Smooth muscle cell (in vitro differentiated cells): ENCODE measurements at regions not wholly inside any gene's neighbourhood (a gene's known extent, or its start where the extent isn't known, plus 50 kb on each side); places are given as distances from the start of the nearest gene placed in this dataset.

Experiments used
- DNase-seq: peaks from one replicate; lab custom pipeline; 2025; ENCODE audit not compliant: unreplicated experiment; lab: John Stamatoyannopoulos, UW
- H2AFZ ChIP-seq: fragments of 200-600 bp; sonication (generic); 2 replicates; pipeline ENCODE4 v1.6.0; 2016; ENCODE audit warnings: antibody characterized with exemption, low read depth, mild to moderate bottlenecking
- H3F3A ChIP-seq: fragments of 200-600 bp; sonication (generic); 2 replicates; pipeline ENCODE4 v1.6.0; 2017; ENCODE audit warnings: antibody characterized with exemption, low read depth
- H3K27ac ChIP-seq: fragments of 200-600 bp; sonication (generic); 2 replicates; pipeline ENCODE4 v1.5.1; 2016; ENCODE audit warnings: low read depth, mild to moderate bottlenecking
- H3K27me3 ChIP-seq: fragments of 200-600 bp; sonication (generic); 2 replicates; pipeline ENCODE4 v1.6.1; 2016; ENCODE audit warnings: low read depth, mild to moderate bottlenecking
- H3K36me3 ChIP-seq: fragments of 200-600 bp; sonication (generic); 2 replicates; pipeline ENCODE4 v1.5.1; 2016; ENCODE audit warnings: low read depth
- H3K4me1 ChIP-seq: fragments of 200-600 bp; sonication (generic); 2 replicates; pipeline ENCODE4 v1.5.1; 2016; ENCODE audit warnings: low read depth
- H3K4me2 ChIP-seq: fragments of 200-600 bp; sonication (generic); 2 replicates; pipeline ENCODE4 v1.6.0; 2016; ENCODE audit warnings: mild to moderate bottlenecking
- H3K4me3 ChIP-seq: fragments of 200-600 bp; sonication (generic); 2 replicates; pipeline ENCODE4 v1.5.1; 2016; ENCODE audit warnings: mild to moderate bottlenecking
- H3K79me2 ChIP-seq: fragments of 200-600 bp; sonication (generic); 2 replicates; pipeline ENCODE4 v1.6.0; 2016; ENCODE audit warnings: low read depth, mild to moderate bottlenecking
- H3K9ac ChIP-seq: fragments of 200-600 bp; sonication (generic); 2 replicates; pipeline ENCODE4 v1.6.0; 2016; ENCODE audit warnings: low read depth
- H3K9me3 ChIP-seq: fragments of 200-600 bp; sonication (generic); replicated peaks from 2 replicates; pipeline ENCODE4 v1.5.1; 2016; ENCODE audit warnings: low read depth
- H4K20me1 ChIP-seq: fragments of 200-600 bp; sonication (generic); 2 replicates; pipeline ENCODE4 v1.6.0; 2016; ENCODE audit warnings: low read depth
- WGBS: methylation state at CpG from one replicate; pipeline ENCODE4 v1.1.7; 2016; ENCODE audit warnings: low lambda C conversion rate; 5-methylcytosine and 5-hydroxymethylcytosine counted together
- TF ChIP-seq, protein P1 (sequence below): fragments of 200-600 bp; sonication (generic); IDR thresholded peaks from 2 replicates; pipeline ENCODE4 v1.5.1; 2017; ENCODE audit warnings: borderline replicate concordance, mild to moderate bottlenecking, antibody characterized with exemption; ENCODE audit not compliant: insufficient read depth, poor library complexity, severe bottlenecking

DNA sequence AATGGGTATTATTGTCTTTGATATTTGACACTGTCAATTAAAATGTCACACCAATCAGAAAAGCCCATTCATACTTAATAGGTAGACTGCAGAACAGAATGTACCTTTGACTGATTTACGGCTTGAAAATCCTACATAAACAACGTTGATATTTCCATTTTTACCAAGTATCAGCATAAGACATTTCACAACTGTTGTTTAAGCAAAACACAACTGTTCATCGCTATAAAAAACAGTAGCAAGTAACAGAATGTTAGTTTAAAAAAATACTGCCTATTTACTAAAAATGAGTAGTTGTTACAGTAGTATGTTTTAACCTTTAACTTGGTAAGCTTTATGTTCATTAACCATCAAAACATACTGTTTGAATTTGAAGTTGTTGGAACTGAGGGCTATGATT lies 1096.6 kb downstream of the PCDH17 start:
- Histone ChIP-seq H3K4me1 (no peaks in the 10 kb centered on the region), H3K36me3 (no peaks in the 10 kb centered on the region), H4K20me1 (no peaks in the 10 kb centered on the region), H3K4me3 (no peak overlapping the region), H2AFZ (no peak overlapping the region), H3K9ac (no peak overlapping the region), H3K9me3 (no peaks in the 10 kb centered on the region), H3K4me2 (no peak overlapping the region), H3F3A (no peaks in the 10 kb centered on the region), H3K79me2 (no peaks in the 10 kb centered on the region), H3K27ac (no peak overlapping the region), H3K27me3 (no peaks in the 10 kb centered on the region)
- no peak for DNase-seq
- TF ChIP-seq, protein P1, sequence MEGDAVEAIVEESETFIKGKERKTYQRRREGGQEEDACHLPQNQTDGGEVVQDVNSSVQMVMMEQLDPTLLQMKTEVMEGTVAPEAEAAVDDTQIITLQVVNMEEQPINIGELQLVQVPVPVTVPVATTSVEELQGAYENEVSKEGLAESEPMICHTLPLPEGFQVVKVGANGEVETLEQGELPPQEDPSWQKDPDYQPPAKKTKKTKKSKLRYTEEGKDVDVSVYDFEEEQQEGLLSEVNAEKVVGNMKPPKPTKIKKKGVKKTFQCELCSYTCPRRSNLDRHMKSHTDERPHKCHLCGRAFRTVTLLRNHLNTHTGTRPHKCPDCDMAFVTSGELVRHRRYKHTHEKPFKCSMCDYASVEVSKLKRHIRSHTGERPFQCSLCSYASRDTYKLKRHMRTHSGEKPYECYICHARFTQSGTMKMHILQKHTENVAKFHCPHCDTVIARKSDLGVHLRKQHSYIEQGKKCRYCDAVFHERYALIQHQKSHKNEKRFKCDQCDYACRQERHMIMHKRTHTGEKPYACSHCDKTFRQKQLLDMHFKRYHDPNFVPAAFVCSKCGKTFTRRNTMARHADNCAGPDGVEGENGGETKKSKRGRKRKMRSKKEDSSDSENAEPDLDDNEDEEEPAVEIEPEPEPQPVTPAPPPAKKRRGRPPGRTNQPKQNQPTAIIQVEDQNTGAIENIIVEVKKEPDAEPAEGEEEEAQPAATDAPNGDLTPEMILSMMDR = no peak
- WGBS = 60% methylated on average over 3 of the region's 3 CpGs

DNA sequence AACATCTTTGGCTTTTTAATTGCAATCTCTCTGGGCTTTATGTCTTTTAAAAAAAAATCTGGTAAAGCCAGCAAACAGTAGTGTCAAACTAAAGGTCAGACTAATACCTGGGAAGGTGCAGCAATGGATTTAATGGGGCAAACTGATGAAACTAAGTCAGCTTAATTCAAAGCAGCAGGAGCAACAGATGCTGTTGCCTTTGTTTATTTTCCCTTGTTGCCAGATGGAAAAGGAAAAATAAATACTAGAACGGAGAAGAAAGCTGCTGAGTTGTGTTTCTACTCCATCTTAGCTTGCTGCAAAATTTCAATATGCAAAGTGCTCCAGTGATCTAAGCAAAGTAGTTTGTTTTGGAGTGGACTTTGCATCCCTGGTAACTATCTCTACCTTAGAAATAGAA lies 1097.8 kb downstream of the PCDH17 start:
- 39% methylated on average over 1 of the region's 1 CpG for WGBS

DNA sequence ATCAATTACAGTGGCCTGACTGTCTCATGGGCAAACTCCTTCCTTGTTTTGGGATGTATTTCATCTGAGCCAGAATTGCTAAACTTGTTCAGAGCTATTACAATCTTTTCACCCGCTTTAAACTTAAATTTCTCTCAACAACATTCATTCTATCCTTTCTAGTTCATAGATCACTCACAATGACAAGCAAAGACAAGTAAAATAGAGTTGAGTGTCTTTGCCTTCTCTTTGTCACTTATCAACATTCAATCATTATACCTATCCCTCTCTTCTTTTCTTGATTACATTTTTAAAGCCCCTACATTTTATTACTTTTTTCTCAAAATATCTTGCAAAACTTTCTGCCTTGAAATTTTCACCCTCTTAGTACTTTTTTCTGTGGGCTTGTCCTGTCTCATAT lies 1113.1 kb downstream of the PCDH17 start:
- no peaks in the 10 kb centered on the region for H3F3A ChIP-seq
- no peak overlapping the region for H3K4me3 ChIP-seq
- no peaks in the 10 kb centered on the region for H3K36me3 ChIP-seq
- H3K4me2 ChIP-seq = no peak overlapping the region
- H3K4me1 ChIP-seq = no peaks in the 10 kb centered on the region
- H4K20me1 ChIP-seq = no peaks in the 10 kb centered on the region
- TF ChIP-seq, protein P1 = no peak
- no peaks in the 10 kb centered on the region for H3K9me3 ChIP-seq
- no peak overlapping the region for H3K9ac ChIP-seq
- no peak overlapping the region for H2AFZ ChIP-seq
- WGBS = 95% methylated on average over 1 of the region's 1 CpG
- H3K79me2 ChIP-seq = no peaks in the 10 kb centered on the region
- DNase-seq = no peak
- no peak overlapping the region for H3K27ac ChIP-seq
- H3K27me3 ChIP-seq = no peaks in the 10 kb centered on the region

More for the DNA sequence above, 1097.8 kb downstream of the PCDH17 start:
- Histone ChIP-seq H3K79me2 (no peaks in the 10 kb centered on the region), H3K27ac (no peak overlapping the region), H3K27me3 (no peaks in the 10 kb centered on the region), H3K9ac (no peak overlapping the region), H3K4me2 (no peak overlapping the region), H3F3A (no peaks in the 10 kb centered on the region), H3K36me3 (no peaks in the 10 kb centered on the region), H4K20me1 (no peaks in the 10 kb centered on the region), H3K4me1 (no peaks in the 10 kb centered on the region), H3K4me3 (no peak overlapping the region), H2AFZ (no peak overlapping the region), H3K9me3 (no peaks in the 10 kb centered on the region)
- no peak for DNase-seq
- TF ChIP-seq, protein P1 = no peak

DNA sequence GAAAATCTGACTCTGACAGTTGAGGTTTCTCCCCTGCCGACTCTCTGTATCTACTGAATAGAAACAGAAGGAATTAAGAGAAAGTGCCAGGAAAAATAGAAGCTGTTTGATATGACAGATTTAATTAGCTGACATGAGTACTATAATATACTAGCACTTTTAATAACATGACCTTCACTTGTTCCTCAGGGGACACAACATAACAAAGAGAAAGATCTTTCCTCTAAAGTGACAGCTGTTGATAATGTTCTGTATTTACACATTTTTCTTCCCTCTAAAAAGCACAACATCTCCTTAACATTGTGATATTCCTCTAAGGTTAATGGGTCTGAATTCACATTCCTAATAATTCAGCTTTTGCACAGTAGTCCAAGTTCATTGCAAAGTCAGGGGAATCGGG lies 1136.0 kb downstream of the PCDH17 start:
- WGBS = 66% methylated on average over 2 of the region's 2 CpGs
- H3F3A ChIP-seq = no peaks in the 10 kb centered on the region

More for the DNA sequence above, 1136.0 kb downstream of the PCDH17 start:
- Histone ChIP-seq H3K9me3 (no peaks in the 10 kb centered on the region), H3K4me3 (no peak overlapping the region), H3K27me3 (no peaks in the 10 kb centered on the region), H3K36me3 (no peaks in the 10 kb centered on the region), H4K20me1 (no peaks in the 10 kb centered on the region), H3K27ac (no peak overlapping the region), H3K79me2 (no peaks in the 10 kb centered on the region), H3K4me1 (no peaks in the 10 kb centered on the region), H2AFZ (no peak overlapping the region), H3K4me2 (no peak overlapping the region), H3K9ac (no peak overlapping the region)
- TF ChIP-seq, protein P1 = no peak
- no peak for DNase-seq
